DOHH2 (cell line): ENCODE measurements at regions not wholly inside any gene's neighbourhood (a gene's known extent, or its start where the extent isn't known, plus 50 kb on each side); places are given as distances from the start of the nearest gene placed in this dataset.

ENCODE experiments used
- H3F3A ChIP-seq: fragments of 200-600 bp; sonication (generic), shearing (Covaris generic); 2 replicates; pipeline ENCODE4 v1.6.0; 2016; ENCODE audit warnings: antibody characterized with exemption, mild to moderate bottlenecking; ENCODE audit not compliant: control insufficient read depth, insufficient read depth
- H3K27ac ChIP-seq: fragments of 200-600 bp; sonication (generic); 2 replicates; pipeline ENCODE4 v1.5.1; 2014; ENCODE audit warnings: low read depth, mild to moderate bottlenecking, low read length, moderate library complexity
- H3K27me3 ChIP-seq: fragments of 200-600 bp; sonication (generic); 2 replicates; pipeline ENCODE4 v1.6.1; 2014; ENCODE audit warnings: mild to moderate bottlenecking, low read length, mixed read lengths; ENCODE audit not compliant: control insufficient read depth
- H3K36me3 ChIP-seq: fragments of 200-600 bp; sonication (generic); 2 replicates; pipeline ENCODE4 v1.6.1; 2014; ENCODE audit warnings: mild to moderate bottlenecking, low read length, moderate library complexity, mixed read lengths; ENCODE audit not compliant: control insufficient read depth
- H3K4me1 ChIP-seq: fragments of 200-600 bp; sonication (generic); 2 replicates; pipeline ENCODE4 v1.6.1; 2014; ENCODE audit warnings: mild to moderate bottlenecking, low read length, mixed read lengths; ENCODE audit not compliant: control insufficient read depth
- H3K4me2 ChIP-seq: fragments of 200-600 bp; sonication (generic); 2 replicates; pipeline ENCODE4 v1.6.0; 2014; ENCODE audit warnings: mild to moderate bottlenecking, low read length, moderate library complexity
- H3K4me3 ChIP-seq: fragments of 200-600 bp; sonication (generic); 2 replicates; pipeline ENCODE4 v1.5.1; 2014; ENCODE audit warnings: mild to moderate bottlenecking, low read length, mixed read lengths
- H3K79me2 ChIP-seq: fragments of 200-600 bp; sonication (generic); 2 replicates; pipeline ENCODE4 v1.6.1; 2014; ENCODE audit warnings: mild to moderate bottlenecking, low read length, mixed read lengths; ENCODE audit not compliant: control insufficient read depth
- H3K9me2 ChIP-seq: fragments of 200-600 bp; sonication (generic); replicated peaks from 2 replicates; pipeline ENCODE4 v1.6.1; 2014; ENCODE audit warnings: mild to moderate bottlenecking, low read length, mixed read lengths; ENCODE audit not compliant: control insufficient read depth
- H3K9me3 ChIP-seq: fragments of 200-600 bp; sonication (generic); 2 replicates; pipeline ENCODE4 v1.6.1; 2014; ENCODE audit warnings: antibody characterized with exemption, low read length, mixed read lengths; ENCODE audit not compliant: control insufficient read depth, insufficient read depth
- H4K20me1 ChIP-seq: fragments of 200-600 bp; sonication (generic); 2 replicates; pipeline ENCODE4 v1.6.0; 2014; ENCODE audit warnings: low read depth, mild to moderate bottlenecking, antibody characterized with exemption, low read length, moderate library complexity; ENCODE audit not compliant: control insufficient read depth, insufficient read depth
- CTCF ChIP-seq: fragments of 200-600 bp; sonication (generic); IDR thresholded peaks from one replicate; pipeline ENCODE4 v1.5.1; 2014; ENCODE audit warnings: antibody characterized with exemption, mild to moderate bottlenecking, low read depth, low read length; ENCODE audit not compliant: poor library complexity, severe bottlenecking
- EZH2phosphoT487 ChIP-seq: fragments of 200-600 bp; sonication (generic); IDR thresholded peaks from 2 replicates; pipeline ENCODE4 v1.6.1; 2017; ENCODE audit warnings: borderline replicate concordance, mild to moderate bottlenecking, antibody characterized with exemption, low read length, moderate library complexity, mixed read lengths

GRCh38 chr4:145302725-145303124, 122.3 kb upstream of the OTUD4 start:
- Histone ChIP-seq H3K4me2 (no peak overlapping the region), H3K9me3 (no peaks in the 10 kb centered on the region), H3K27ac (no peak overlapping the region), H3K9me2 (no peaks in the 10 kb centered on the region), H3K4me3 (no peak overlapping the region), H3K4me1 (peaks cover 9% of the 10 kb centered on the region), H3K79me2 (no peaks in the 10 kb centered on the region), H4K20me1 (no peaks in the 10 kb centered on the region), H3F3A (no peaks in the 10 kb centered on the region), H3K27me3 (no peaks in the 10 kb centered on the region), H3K36me3 (no peaks in the 10 kb centered on the region)
- no peak for TF ChIP-seq CTCF
- TF ChIP-seq EZH2phosphoT487, result no peak

- Histone ChIP-seq H3K4me3 (no peak overlapping the region), H3K79me2 (no peaks in the 10 kb centered on the region), H3K27ac (no peak overlapping the region), H3K4me2 (no peak overlapping the region), H3F3A (no peaks in the 10 kb centered on the region), H3K9me3 (no peaks in the 10 kb centered on the region), H3K36me3 (no peaks in the 10 kb centered on the region), H3K4me1 (peaks cover 9% of the 10 kb centered on the region), H3K27me3 (no peaks in the 10 kb centered on the region), H3K9me2 (no peaks in the 10 kb centered on the region), H4K20me1 (no peaks in the 10 kb centered on the region)
- no peak for TF ChIP-seq CTCF
- no peak for TF ChIP-seq EZH2phosphoT487
Measured at GRCh38 chr4:145301386-145302080, 121.1 kb upstream of the OTUD4 start.

- Histone ChIP-seq H3K9me3 (no peaks in the 10 kb centered on the region), H3K4me1 (peaks cover 9% of the 10 kb centered on the region), H3K4me2 (no peak overlapping the region), H3K9me2 (no peaks in the 10 kb centered on the region), H3K36me3 (no peaks in the 10 kb centered on the region), H3F3A (no peaks in the 10 kb centered on the region), H3K27ac (no peak overlapping the region), H3K4me3 (no peak overlapping the region), H4K20me1 (no peaks in the 10 kb centered on the region), H3K79me2 (no peaks in the 10 kb centered on the region), H3K27me3 (no peaks in the 10 kb centered on the region)
- TF ChIP-seq CTCF (no peak), EZH2phosphoT487 (no peak)
Measured at GRCh38 chr4:145299380-145300076, 119.1 kb upstream of the OTUD4 start.
